ENCODE measurements at regions not wholly inside any gene's neighbourhood (a gene's known extent, or its start where the extent isn't known, plus 50 kb on each side); places are given as distances from the start of the nearest gene placed in this dataset.

GRCh38 chr9:80282766-80283165 is 711.0 kb downstream of the TLE4 start:
- no peak for DNase-seq

GRCh38 chr9:80259079-80259478 is 687.3 kb downstream of the TLE4 start:
- no peak for DNase-seq

GRCh38 chr9:80251778-80252177 is 680.0 kb downstream of the TLE4 start:
- DNase-seq, result no peak

- no peak for DNase-seq
Measured at GRCh38 chr9:80242022-80242421, 670.3 kb downstream of the TLE4 start.

GRCh38 chr9:80235752-80236151 is 664.0 kb downstream of the TLE4 start:
- DNase-seq, result no peak

GRCh38 chr9:80233906-80234305 is 662.1 kb downstream of the TLE4 start:
- no peak for DNase-seq

GRCh38 chr9:80233102-80233843 is 661.5 kb downstream of the TLE4 start:
- DNase-seq, result no peak

- no peak for DNase-seq
Measured at GRCh38 chr9:80231318-80232236, 659.8 kb downstream of the TLE4 start.

- DNase-seq, result no peak
Measured at GRCh38 chr9:80223897-80224296, 652.1 kb downstream of the TLE4 start.

GRCh38 chr9:80222466-80223169 is 650.9 kb downstream of the TLE4 start:
- no peak for DNase-seq

- DNase-seq, result no peak
Measured at GRCh38 chr9:80218328-80218727, 646.6 kb downstream of the TLE4 start.

GRCh38 chr9:80213613-80214012 is 641.8 kb downstream of the TLE4 start:
- DNase-seq, result no peak

- no peak for DNase-seq
Measured at GRCh38 chr9:80208696-80209095, 636.9 kb downstream of the TLE4 start.

GRCh38 chr9:80204054-80204453 is 632.3 kb downstream of the TLE4 start:
- DNase-seq, result no peak

- no peak for DNase-seq
Measured at GRCh38 chr9:80197661-80198060, 625.9 kb downstream of the TLE4 start.

- DNase-seq, result no peak
Measured at GRCh38 chr9:80191108-80191507, 619.3 kb downstream of the TLE4 start.

- DNase-seq, result no peak
Measured at GRCh38 chr9:80188579-80188978, 616.8 kb downstream of the TLE4 start.

GRCh38 chr9:80185112-80185738 is 613.5 kb downstream of the TLE4 start:
- no peak for DNase-seq

- DNase-seq, result no peak
Measured at GRCh38 chr9:80177949-80178480, 606.2 kb downstream of the TLE4 start.

GRCh38 chr9:80175286-80176150 is 603.8 kb downstream of the TLE4 start:
- peak; percentile 13 for DNase-seq

GRCh38 chr9:80163889-80164288 is 592.1 kb downstream of the TLE4 start:
- DNase-seq, result no peak
